ENCODE measurements at regions not wholly inside any gene's neighbourhood (a gene's known extent, or its start where the extent isn't known, plus 50 kb on each side); places are given as distances from the start of the nearest gene placed in this dataset.

DNA sequence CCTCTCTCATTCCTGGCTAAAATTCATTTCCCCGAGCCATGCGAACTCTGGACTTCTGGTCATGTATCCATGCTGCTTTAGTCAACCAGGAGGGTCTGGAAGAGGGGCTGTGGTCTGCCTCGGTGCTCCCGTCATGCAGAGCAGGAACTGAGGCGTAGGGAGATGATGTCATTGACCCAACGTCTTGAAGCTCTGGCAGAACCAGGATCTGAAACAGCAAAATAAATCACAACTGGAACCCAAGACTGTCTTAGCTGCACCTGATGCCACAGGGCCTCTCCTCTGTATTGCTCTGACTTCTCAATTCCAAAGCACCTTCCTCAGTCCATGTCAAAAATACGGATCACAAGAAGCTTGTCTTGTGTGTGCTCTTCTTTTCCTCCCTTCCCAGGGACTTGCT, 131.0 kb upstream of the LDB2 start:
- H3K9ac ChIP-seq (ENCODE audit: insufficient read depth, low read length, poor library complexity, severe bottlenecking) = no peak overlapping the region
- H3K4me3 ChIP-seq (replicated peaks in 1 of 3; ENCODE audit: low read depth in 2 of 3, low read length in 3 of 3) = no peak overlapping the region
- H2AFZ ChIP-seq (ENCODE audit: insufficient read depth, low read depth, low read length, poor library complexity, severe bottlenecking) = no peak overlapping the region
- peaks cover 0 to 8% (median 3%) of the 10 kb centered on the region in 7 donors for H3K9me3 Mint-ChIP-seq
- H3K4me1 Mint-ChIP-seq = no peaks in the 10 kb centered on the region
- no peak for DNase-seq
- no peaks in the 10 kb centered on the region for H3K9me3 ChIP-seq (replicated peaks in 1 of 2; ENCODE audit: control insufficient read depth in 1 of 2, insufficient read depth in 1 of 2, low read length in 2 of 2)
- peaks cover 0 to 2% (median 0%) of the 10 kb centered on the region in 3 donors for H3K27me3 Mint-ChIP-seq (ENCODE audit: low read depth in 3 of 3)
- H3K79me2 ChIP-seq (ENCODE audit: insufficient read depth, low read length) = no peaks in the 10 kb centered on the region
- H3K4me2 ChIP-seq (replicated peaks; ENCODE audit: extremely low read depth, low read length, poor library complexity, severe bottlenecking) = no peak overlapping the region
- no peak overlapping the region for H3K27ac ChIP-seq (ENCODE audit: low read depth in 1 of 2, low read length in 2 of 2)
- TF ChIP-seq, protein P1, sequence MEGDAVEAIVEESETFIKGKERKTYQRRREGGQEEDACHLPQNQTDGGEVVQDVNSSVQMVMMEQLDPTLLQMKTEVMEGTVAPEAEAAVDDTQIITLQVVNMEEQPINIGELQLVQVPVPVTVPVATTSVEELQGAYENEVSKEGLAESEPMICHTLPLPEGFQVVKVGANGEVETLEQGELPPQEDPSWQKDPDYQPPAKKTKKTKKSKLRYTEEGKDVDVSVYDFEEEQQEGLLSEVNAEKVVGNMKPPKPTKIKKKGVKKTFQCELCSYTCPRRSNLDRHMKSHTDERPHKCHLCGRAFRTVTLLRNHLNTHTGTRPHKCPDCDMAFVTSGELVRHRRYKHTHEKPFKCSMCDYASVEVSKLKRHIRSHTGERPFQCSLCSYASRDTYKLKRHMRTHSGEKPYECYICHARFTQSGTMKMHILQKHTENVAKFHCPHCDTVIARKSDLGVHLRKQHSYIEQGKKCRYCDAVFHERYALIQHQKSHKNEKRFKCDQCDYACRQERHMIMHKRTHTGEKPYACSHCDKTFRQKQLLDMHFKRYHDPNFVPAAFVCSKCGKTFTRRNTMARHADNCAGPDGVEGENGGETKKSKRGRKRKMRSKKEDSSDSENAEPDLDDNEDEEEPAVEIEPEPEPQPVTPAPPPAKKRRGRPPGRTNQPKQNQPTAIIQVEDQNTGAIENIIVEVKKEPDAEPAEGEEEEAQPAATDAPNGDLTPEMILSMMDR (IDR thresholded peaks at IDR 0.05) = no peak
- H3K27me3 ChIP-seq (ENCODE audit: control insufficient read depth in 2 of 2, insufficient read depth in 2 of 2, low read length in 2 of 2) = no peaks in the 10 kb centered on the region
- H3K36me3 Mint-ChIP-seq = no peaks in the 10 kb centered on the region
- WGBS (ENCODE audit: insufficient coverage) = 77% methylated on average over 5 of the region's 7 CpGs
- H3K27ac Mint-ChIP-seq = no peak overlapping the region
- no peaks in the 10 kb centered on the region for H4K20me1 ChIP-seq (ENCODE audit: insufficient read depth, low read length)
- H3K4me1 ChIP-seq (ENCODE audit: control insufficient read depth in 1 of 2, insufficient read depth in 2 of 2, low read length in 2 of 2) = no peaks in the 10 kb centered on the region
- intact Hi-C loops (cut with micrococcal nuclease) = no loop called here
- H3K4me3 Mint-ChIP-seq = no peak overlapping the region
- no peaks in the 10 kb centered on the region for H3K36me3 ChIP-seq (replicated peaks in 1 of 2; ENCODE audit: control insufficient read depth in 1 of 2, insufficient read depth in 2 of 2, low read length in 2 of 2)

DNA sequence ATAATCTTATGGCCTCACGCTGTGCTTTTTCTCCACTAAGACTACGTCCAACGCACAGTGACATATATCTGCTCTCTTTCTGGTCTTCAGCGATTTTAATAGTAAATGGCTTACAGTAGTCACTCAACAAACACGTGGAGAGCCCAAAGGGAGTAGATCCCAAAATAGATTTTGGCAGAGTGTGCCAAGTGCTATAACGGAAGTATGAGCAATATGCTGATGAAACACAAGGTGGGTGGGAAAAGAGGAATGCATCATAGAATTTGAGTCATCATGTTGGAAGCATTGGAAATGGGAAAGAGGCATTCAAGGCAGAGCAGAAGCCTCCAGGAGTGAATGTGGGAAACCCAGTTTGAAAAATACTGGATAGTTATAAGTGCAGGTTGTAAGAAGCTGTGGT, 129.1 kb upstream of the LDB2 start:
- H3K4me1 Mint-ChIP-seq = no peaks in the 10 kb centered on the region
- no peaks in the 10 kb centered on the region for H3K4me1 ChIP-seq (ENCODE audit: control insufficient read depth in 1 of 2, insufficient read depth in 2 of 2, low read length in 2 of 2)
- no peak overlapping the region for H3K4me3 ChIP-seq (replicated peaks in 1 of 3; ENCODE audit: low read depth in 2 of 3, low read length in 3 of 3)
- DNase-seq = no peak
- no peaks in the 10 kb centered on the region for H3K36me3 Mint-ChIP-seq
- H3K27me3 ChIP-seq (ENCODE audit: control insufficient read depth in 2 of 2, insufficient read depth in 2 of 2, low read length in 2 of 2) = no peaks in the 10 kb centered on the region
- no peaks in the 10 kb centered on the region for H3K79me2 ChIP-seq (ENCODE audit: insufficient read depth, low read length)
- TF ChIP-seq, protein P1 (IDR thresholded peaks at IDR 0.05) = no peak
- no peak overlapping the region for H2AFZ ChIP-seq (ENCODE audit: insufficient read depth, low read depth, low read length, poor library complexity, severe bottlenecking)
- intact Hi-C loops (cut with micrococcal nuclease) = no loop called here
- no peaks in the 10 kb centered on the region for H4K20me1 ChIP-seq (ENCODE audit: insufficient read depth, low read length)
- 95% methylated on average over 4 of the region's 6 CpGs for WGBS (ENCODE audit: insufficient coverage)
- no peak overlapping the region for H3K27ac ChIP-seq (ENCODE audit: low read depth in 1 of 2, low read length in 2 of 2)
- no peak overlapping the region for H3K9ac ChIP-seq (ENCODE audit: insufficient read depth, low read length, poor library complexity, severe bottlenecking)
- no peak overlapping the region for H3K4me3 Mint-ChIP-seq
- H3K27ac Mint-ChIP-seq = no peak overlapping the region
- H3K9me3 Mint-ChIP-seq = peaks cover 0 to 15% (median 4%) of the 10 kb centered on the region in 7 donors
- no peaks in the 10 kb centered on the region for H3K36me3 ChIP-seq (replicated peaks in 1 of 2; ENCODE audit: control insufficient read depth in 1 of 2, insufficient read depth in 2 of 2, low read length in 2 of 2)
- H3K4me2 ChIP-seq (replicated peaks; ENCODE audit: extremely low read depth, low read length, poor library complexity, severe bottlenecking) = no peak overlapping the region
- peaks cover 0 to 2% (median 0%) of the 10 kb centered on the region in 3 donors for H3K27me3 Mint-ChIP-seq (ENCODE audit: low read depth in 3 of 3)
- no peaks in the 10 kb centered on the region for H3K9me3 ChIP-seq (replicated peaks in 1 of 2; ENCODE audit: control insufficient read depth in 1 of 2, insufficient read depth in 1 of 2, low read length in 2 of 2)
